Tibial nerve (tissue), 4 donors: ENCODE measurements at regions not wholly inside any gene's neighbourhood (a gene's known extent, or its start where the extent isn't known, plus 50 kb on each side); places are given as distances from the start of the nearest gene placed in this dataset.

Source experiments
- CTCF ChIP-seq, 5 experiments: fragments of 200-600 bp in 3 of 5; fragments of 450-650 bp in 2 of 5; sonication (generic) in 3 of 5; IDR thresholded peaks; one replicate each; pipeline ENCODE4 v1.5.1; 2016 to 2019; ENCODE audit warnings: antibody characterized with exemption in 5 of 5, mild to moderate bottlenecking in 3 of 5, moderate library complexity in 2 of 5
- EP300 ChIP-seq, 2 donors: sonication (generic); formaldehyde crosslinking; IDR thresholded peaks; one replicate each; pipeline ENCODE4 v1.6.1; 2017; ENCODE audit warnings: antibody characterized with exemption in 2 of 2, mild to moderate bottlenecking in 1 of 2
- POLR2A ChIP-seq, 2 donors: fragments of 450-650 bp; IDR thresholded peaks; one replicate each; pipeline ENCODE4 v1.6.1; 2017; ENCODE audit warnings: antibody characterized with exemption in 2 of 2, mild to moderate bottlenecking in 2 of 2, moderate library complexity in 2 of 2

- TF ChIP-seq CTCF (IDR thresholded peaks at IDR 0.05) = no peak
- no peak for TF ChIP-seq POLR2A (IDR thresholded peaks at IDR 0.05)
- no peak for TF ChIP-seq EP300 (IDR thresholded peaks at IDR 0.05)
These were observed 336.2 kb downstream of the ZNF674 start for GRCh38 chrX:46209037-46209436.
